ENCODE measurements at regions not wholly inside any gene's neighbourhood (a gene's known extent, or its start where the extent isn't known, plus 50 kb on each side); places are given as distances from the start of the nearest gene placed in this dataset.

GRCh38 chr6:137758661-137759060 is 108.4 kb upstream of the TNFAIP3 start:
- DNase-seq (ENCODE audit: low spot score): no peak

- no peak for DNase-seq (ENCODE audit: low spot score)
These were observed 107.4 kb upstream of the TNFAIP3 start for GRCh38 chr6:137759624-137760023.

GRCh38 chr6:137761072-137761471 is 106.0 kb upstream of the TNFAIP3 start:
- DNase-seq (ENCODE audit: low spot score): no peak

- DNase-seq (ENCODE audit: low spot score): no peak
These were observed 105.6 kb upstream of the TNFAIP3 start for GRCh38 chr6:137761487-137761886.

- no peak for DNase-seq (ENCODE audit: low spot score)
These were observed 104.6 kb upstream of the TNFAIP3 start for GRCh38 chr6:137762168-137763090.

GRCh38 chr6:137763436-137763835 is 103.6 kb upstream of the TNFAIP3 start:
- DNase-seq (ENCODE audit: low spot score): no peak

GRCh38 chr6:137763886-137764285 is 103.2 kb upstream of the TNFAIP3 start:
- DNase-seq (ENCODE audit: low spot score): no peak

- no peak for DNase-seq (ENCODE audit: low spot score)
These were observed 102.6 kb upstream of the TNFAIP3 start for GRCh38 chr6:137764464-137764863.

GRCh38 chr6:137765059-137765458 is 102.0 kb upstream of the TNFAIP3 start:
- no peak for DNase-seq (ENCODE audit: low spot score)

- DNase-seq (ENCODE audit: low spot score): no peak
These were observed 100.3 kb upstream of the TNFAIP3 start for GRCh38 chr6:137766596-137767370.

GRCh38 chr6:137767465-137767864 is 99.6 kb upstream of the TNFAIP3 start:
- no peak for DNase-seq (ENCODE audit: low spot score)

GRCh38 chr6:137767911-137768690 is 99.0 kb upstream of the TNFAIP3 start:
- no peak for DNase-seq (ENCODE audit: low spot score)

GRCh38 chr6:137768935-137769334 is 98.1 kb upstream of the TNFAIP3 start:
- no peak for DNase-seq (ENCODE audit: low spot score)

- DNase-seq (ENCODE audit: low spot score): no peak
These were observed 97.2 kb upstream of the TNFAIP3 start for GRCh38 chr6:137769797-137770362.

GRCh38 chr6:137772541-137773250 is 94.4 kb upstream of the TNFAIP3 start:
- DNase-seq (ENCODE audit: low spot score): no peak

GRCh38 chr6:137775227-137775626 is 91.8 kb upstream of the TNFAIP3 start:
- DNase-seq (ENCODE audit: low spot score): no peak

GRCh38 chr6:137775720-137776119 is 91.3 kb upstream of the TNFAIP3 start:
- DNase-seq (ENCODE audit: low spot score): no peak

- no peak for DNase-seq (ENCODE audit: low spot score)
These were observed 90.8 kb upstream of the TNFAIP3 start for GRCh38 chr6:137776256-137776655.

- no peak for DNase-seq (ENCODE audit: low spot score)
These were observed 90.0 kb upstream of the TNFAIP3 start for GRCh38 chr6:137776786-137777686.

GRCh38 chr6:137777687-137778075 is 89.4 kb upstream of the TNFAIP3 start:
- DNase-seq (ENCODE audit: low spot score): no peak
